ENCODE measurements at regions not wholly inside any gene's neighbourhood (a gene's known extent, or its start where the extent isn't known, plus 50 kb on each side); places are given as distances from the start of the nearest gene placed in this dataset.
"Not testable (repeated sequence)": the region's sequence is repeated elsewhere in the genome, so short reads cannot be mapped to it uniquely, and the experiment has no call there.

GRCh38 chr14:66003082-66003730 is 483.0 kb upstream of the CCDC196 start:
- H3K27me3 Mint-ChIP-seq: no peaks in the 10 kb centered on the region
- H3K27ac Mint-ChIP-seq: no peak overlapping the region
- no peaks in the 10 kb centered on the region for H3K36me3 Mint-ChIP-seq (ENCODE audit: low read depth)
- H3K4me1 Mint-ChIP-seq (ENCODE audit: low read depth): no peaks in the 10 kb centered on the region
- H3K9me3 Mint-ChIP-seq: peaks cover 19% of the 10 kb centered on the region
- H3K4me3 Mint-ChIP-seq: no peak overlapping the region

- Mint-ChIP-seq H3K27me3 (no peaks in the 10 kb centered on the region), H3K36me3 (ENCODE audit: low read depth) (no peaks in the 10 kb centered on the region), H3K9me3 (peaks cover 9% of the 10 kb centered on the region), H3K4me3 (no peak overlapping the region), H3K4me1 (ENCODE audit: low read depth) (no peaks in the 10 kb centered on the region), H3K27ac (no peak overlapping the region)
Measured at GRCh38 chr14:66005900-66006434, 480.2 kb upstream of the CCDC196 start.

DNA sequence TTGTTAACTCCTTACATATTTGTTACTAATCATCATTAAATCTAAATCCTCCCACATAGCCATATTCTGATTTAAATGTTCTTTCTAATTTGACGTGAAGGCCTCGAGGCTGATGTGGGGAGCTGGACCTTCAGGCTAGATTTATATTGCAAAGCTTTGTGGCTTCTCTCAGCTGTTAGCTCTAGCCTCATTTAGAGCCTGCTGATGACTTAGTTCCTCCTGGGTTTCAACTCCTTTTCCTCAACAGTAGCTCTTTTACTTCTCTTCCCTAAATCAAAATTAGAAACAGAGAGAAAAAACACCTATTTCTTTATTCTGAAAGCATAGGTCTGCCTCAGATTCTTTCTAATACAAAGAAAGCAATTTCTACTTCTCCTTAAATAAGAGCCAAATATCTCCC is 477.5 kb upstream of the CCDC196 start:
- Mint-ChIP-seq H3K27ac (no peak overlapping the region), H3K4me1 (ENCODE audit: low read depth) (peaks cover 3% of the 10 kb centered on the region), H3K4me3 (no peak overlapping the region), H3K36me3 (ENCODE audit: low read depth) (no peaks in the 10 kb centered on the region), H3K27me3 (no peaks in the 10 kb centered on the region), H3K9me3 (no peaks in the 10 kb centered on the region)

DNA sequence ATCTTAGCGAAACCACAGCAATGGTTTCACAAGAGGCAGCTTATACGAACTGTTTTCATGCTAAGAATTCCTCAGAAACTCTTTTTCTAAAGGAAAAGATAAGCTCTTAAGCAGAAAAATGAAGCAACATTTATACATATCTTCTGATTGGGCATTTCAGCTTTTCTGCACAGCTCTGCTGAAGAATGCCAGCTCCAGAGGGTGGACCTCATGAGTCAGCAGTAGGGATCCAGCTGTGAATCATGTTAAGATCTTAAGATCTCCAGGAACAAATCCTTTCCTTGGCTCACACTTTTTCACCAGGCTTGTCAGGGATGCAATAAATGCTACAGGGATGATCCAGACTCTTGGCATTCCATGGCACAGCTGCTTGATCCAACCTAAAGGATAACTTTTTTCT is 477.1 kb upstream of the CCDC196 start:
- Mint-ChIP-seq H3K9me3 (no peaks in the 10 kb centered on the region), H3K4me3 (no peak overlapping the region), H3K36me3 (ENCODE audit: low read depth) (no peaks in the 10 kb centered on the region), H3K4me1 (ENCODE audit: low read depth) (peaks cover 3% of the 10 kb centered on the region), H3K27me3 (no peaks in the 10 kb centered on the region), H3K27ac (no peak overlapping the region)

- peaks cover 3% of the 10 kb centered on the region for H3K4me1 Mint-ChIP-seq (ENCODE audit: low read depth)
- no peaks in the 10 kb centered on the region for H3K9me3 Mint-ChIP-seq
- no peaks in the 10 kb centered on the region for H3K36me3 Mint-ChIP-seq (ENCODE audit: low read depth)
- H3K27me3 Mint-ChIP-seq: no peaks in the 10 kb centered on the region
- no peak overlapping the region for H3K4me3 Mint-ChIP-seq
- H3K27ac Mint-ChIP-seq: no peak overlapping the region
Measured at GRCh38 chr14:66010695-66011094, 475.5 kb upstream of the CCDC196 start.

GRCh38 chr14:66011855-66012254 is 474.3 kb upstream of the CCDC196 start:
- H3K9me3 Mint-ChIP-seq: no peaks in the 10 kb centered on the region
- H3K4me3 Mint-ChIP-seq: no peak overlapping the region
- H3K4me1 Mint-ChIP-seq (ENCODE audit: low read depth): peaks cover 3% of the 10 kb centered on the region
- H3K27ac Mint-ChIP-seq: no peak overlapping the region
- H3K36me3 Mint-ChIP-seq (ENCODE audit: low read depth): no peaks in the 10 kb centered on the region
- no peaks in the 10 kb centered on the region for H3K27me3 Mint-ChIP-seq

DNA sequence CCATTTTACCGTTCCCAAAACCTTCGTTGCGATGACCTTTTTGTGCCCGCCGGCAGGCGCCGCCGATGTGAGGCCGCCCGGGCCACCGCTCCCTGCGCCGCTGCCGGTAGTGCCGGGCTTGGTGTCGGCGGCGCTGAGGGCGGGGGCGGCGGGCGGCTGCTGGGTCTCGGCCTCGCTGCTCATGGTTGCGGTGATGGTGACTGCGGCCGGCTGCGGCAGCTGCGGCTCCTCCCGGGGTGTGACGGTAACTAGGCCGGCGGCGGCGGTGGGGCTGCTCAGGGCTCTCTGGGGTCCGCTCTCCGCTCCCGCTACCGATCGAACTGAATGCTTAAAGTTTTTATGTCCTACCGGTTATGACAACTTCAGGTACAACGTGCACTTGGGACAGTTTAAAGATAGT is 472.6 kb upstream of the CCDC196 start:
- H3K9me3 Mint-ChIP-seq; H3K4me1 Mint-ChIP-seq (ENCODE audit: low read depth); H3K4me3 Mint-ChIP-seq; H3K27me3 Mint-ChIP-seq; H3K36me3 Mint-ChIP-seq (ENCODE audit: low read depth); H3K27ac Mint-ChIP-seq: not testable (repeated sequence)

- H3K4me3 Mint-ChIP-seq: no peak overlapping the region
- H3K4me1 Mint-ChIP-seq (ENCODE audit: low read depth): peaks cover 3% of the 10 kb centered on the region
- no peaks in the 10 kb centered on the region for H3K9me3 Mint-ChIP-seq
- H3K27ac Mint-ChIP-seq: no peak overlapping the region
- no peaks in the 10 kb centered on the region for H3K36me3 Mint-ChIP-seq (ENCODE audit: low read depth)
- H3K27me3 Mint-ChIP-seq: no peaks in the 10 kb centered on the region
Measured at GRCh38 chr14:66015071-66015780, 470.9 kb upstream of the CCDC196 start.

DNA sequence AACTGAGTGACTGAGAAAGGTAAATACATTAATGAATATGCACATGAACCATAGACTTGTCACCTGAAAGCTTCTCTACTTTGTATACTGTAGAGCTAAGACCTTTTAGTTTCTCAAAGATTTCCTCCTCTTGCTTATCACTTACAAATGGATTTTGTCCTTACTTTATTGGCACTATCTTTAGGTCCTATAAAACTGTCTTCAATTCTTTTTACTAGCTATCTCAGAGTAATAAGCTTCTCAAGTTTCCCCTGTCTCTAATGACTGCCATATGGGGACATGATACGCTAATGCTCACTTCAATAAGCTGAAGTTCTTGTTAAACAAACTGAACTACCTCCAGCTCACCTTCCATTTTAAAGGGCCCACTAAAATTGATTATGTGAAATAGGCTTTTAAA is 468.2 kb upstream of the CCDC196 start:
- Mint-ChIP-seq H3K4me1 (ENCODE audit: low read depth) (no peaks in the 10 kb centered on the region), H3K36me3 (ENCODE audit: low read depth) (no peaks in the 10 kb centered on the region), H3K9me3 (no peaks in the 10 kb centered on the region), H3K4me3 (no peak overlapping the region), H3K27ac (no peak overlapping the region), H3K27me3 (no peaks in the 10 kb centered on the region)

GRCh38 chr14:66022526-66022925 is 463.6 kb upstream of the CCDC196 start:
- H3K9me3 Mint-ChIP-seq: no peaks in the 10 kb centered on the region
- H3K4me1 Mint-ChIP-seq (ENCODE audit: low read depth): no peaks in the 10 kb centered on the region
- H3K27me3 Mint-ChIP-seq: no peaks in the 10 kb centered on the region
- H3K36me3 Mint-ChIP-seq (ENCODE audit: low read depth): no peaks in the 10 kb centered on the region
- no peak overlapping the region for H3K4me3 Mint-ChIP-seq
- no peak overlapping the region for H3K27ac Mint-ChIP-seq

- Mint-ChIP-seq H3K36me3 (ENCODE audit: low read depth) (no peaks in the 10 kb centered on the region), H3K4me3 (no peak overlapping the region), H3K27ac (no peak overlapping the region), H3K27me3 (no peaks in the 10 kb centered on the region), H3K9me3 (peaks cover 8% of the 10 kb centered on the region), H3K4me1 (ENCODE audit: low read depth) (no peaks in the 10 kb centered on the region)
Measured at GRCh38 chr14:66025779-66026178, 460.4 kb upstream of the CCDC196 start.

- H3K36me3 Mint-ChIP-seq (ENCODE audit: low read depth); H3K27ac Mint-ChIP-seq; H3K4me3 Mint-ChIP-seq; H3K27me3 Mint-ChIP-seq; H3K4me1 Mint-ChIP-seq (ENCODE audit: low read depth): not testable (repeated sequence)
- peaks cover 21% of the 10 kb centered on the region for H3K9me3 Mint-ChIP-seq
Measured at GRCh38 chr14:66031981-66032380, 454.2 kb upstream of the CCDC196 start.

GRCh38 chr14:66032800-66033199 is 453.4 kb upstream of the CCDC196 start:
- no peak overlapping the region for H3K4me3 Mint-ChIP-seq
- H3K9me3 Mint-ChIP-seq: peaks cover 21% of the 10 kb centered on the region
- no peaks in the 10 kb centered on the region for H3K36me3 Mint-ChIP-seq (ENCODE audit: low read depth)
- H3K27me3 Mint-ChIP-seq: no peaks in the 10 kb centered on the region
- H3K4me1 Mint-ChIP-seq (ENCODE audit: low read depth): no peaks in the 10 kb centered on the region
- H3K27ac Mint-ChIP-seq: no peak overlapping the region

DNA sequence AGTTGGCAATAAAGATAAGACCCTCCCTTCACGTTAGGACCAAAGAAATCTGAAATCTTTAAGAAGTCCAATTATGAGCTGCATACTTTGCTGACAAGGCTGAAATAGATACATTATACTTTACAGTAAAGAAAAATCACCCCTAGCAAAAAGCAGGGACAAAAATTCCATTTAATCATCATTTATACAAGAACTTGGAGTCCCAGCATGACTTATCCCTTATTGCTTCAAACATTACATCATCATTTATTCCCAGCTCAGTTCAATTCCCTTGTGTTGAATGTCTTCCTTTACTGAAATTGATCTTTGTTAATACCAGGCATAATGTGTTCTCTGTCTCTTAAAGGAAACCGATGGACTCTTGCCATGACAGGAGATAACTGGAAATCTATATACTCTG is 449.6 kb upstream of the CCDC196 start:
- no peaks in the 10 kb centered on the region for H3K27me3 Mint-ChIP-seq
- H3K4me1 Mint-ChIP-seq (ENCODE audit: low read depth): no peaks in the 10 kb centered on the region
- H3K27ac Mint-ChIP-seq: no peak overlapping the region
- H3K4me3 Mint-ChIP-seq: no peak overlapping the region
- H3K9me3 Mint-ChIP-seq: peaks cover 7% of the 10 kb centered on the region
- no peaks in the 10 kb centered on the region for H3K36me3 Mint-ChIP-seq (ENCODE audit: low read depth)

DNA sequence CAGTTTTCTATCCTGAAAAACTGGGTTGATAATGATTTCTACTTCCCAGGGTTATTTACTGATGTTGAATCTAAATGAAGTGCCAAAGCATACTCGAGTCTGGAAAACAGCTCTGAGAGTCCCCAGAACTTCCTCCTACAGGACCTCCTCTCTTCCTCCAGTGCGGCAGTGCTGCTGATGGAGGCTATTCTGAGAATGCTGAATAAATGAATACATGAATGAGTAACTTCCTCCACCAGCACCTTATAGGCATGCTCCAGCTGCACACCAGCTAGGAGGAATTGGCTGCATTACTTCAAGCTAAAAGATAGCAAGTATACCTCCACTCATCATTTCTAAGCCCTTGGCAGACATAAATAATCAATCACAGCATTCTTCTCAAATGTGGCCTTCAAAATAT is 448.8 kb upstream of the CCDC196 start:
- no peaks in the 10 kb centered on the region for H3K4me1 Mint-ChIP-seq (ENCODE audit: low read depth)
- no peaks in the 10 kb centered on the region for H3K36me3 Mint-ChIP-seq (ENCODE audit: low read depth)
- H3K4me3 Mint-ChIP-seq: no peak overlapping the region
- no peaks in the 10 kb centered on the region for H3K27me3 Mint-ChIP-seq
- no peak overlapping the region for H3K27ac Mint-ChIP-seq
- H3K9me3 Mint-ChIP-seq: peaks cover 7% of the 10 kb centered on the region

DNA sequence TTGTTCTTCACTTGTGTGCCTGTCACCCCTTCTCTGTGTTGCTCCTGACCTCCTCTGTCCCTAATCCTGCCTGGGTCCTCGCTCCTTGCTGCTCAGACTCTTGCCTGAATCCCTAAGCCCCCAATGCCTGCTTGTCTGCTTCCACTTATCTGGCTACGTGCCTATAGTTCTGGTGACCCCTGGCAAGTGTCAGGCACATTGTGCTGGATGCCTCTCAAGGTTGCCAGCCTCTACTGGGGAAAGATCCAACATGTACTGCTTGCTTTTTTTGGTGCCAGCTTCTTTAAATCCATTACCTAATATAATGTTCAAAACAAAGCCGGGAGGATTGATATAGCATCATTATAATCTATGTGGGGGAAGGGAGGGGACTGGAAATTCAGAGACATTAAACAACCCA is 448.0 kb upstream of the CCDC196 start:
- Mint-ChIP-seq H3K4me3 (no peak overlapping the region), H3K27me3 (no peaks in the 10 kb centered on the region), H3K9me3 (peaks cover 2% of the 10 kb centered on the region), H3K4me1 (ENCODE audit: low read depth) (no peaks in the 10 kb centered on the region), H3K36me3 (ENCODE audit: low read depth) (no peaks in the 10 kb centered on the region), H3K27ac (no peak overlapping the region)
